ENCODE measurements at regions not wholly inside any gene's neighbourhood (a gene's known extent, or its start where the extent isn't known, plus 50 kb on each side); places are given as distances from the start of the nearest gene placed in this dataset.

- H3K27ac Mint-ChIP-seq: no peak overlapping the region
- intact Hi-C loops (cut with micrococcal nuclease): no loop called here
- no peaks in the 10 kb centered on the region for H3K9me3 Mint-ChIP-seq
- H3K36me3 Mint-ChIP-seq (ENCODE audit: low read depth): no peaks in the 10 kb centered on the region
- CTCF ChIA-PET: interaction anchor here (0.6 to 2.5 kb wide), 2 partner anchors 9 to 45 kb away, joined by 4 to 6 read pairs; no protein-coding TSS in a partner anchor
- H3K4me3 Mint-ChIP-seq: no peak overlapping the region
- DNase-seq: no peak
- H3K27me3 Mint-ChIP-seq (ENCODE audit: low read depth): no peaks in the 10 kb centered on the region
- no peaks in the 10 kb centered on the region for H3K4me1 Mint-ChIP-seq (ENCODE audit: low read depth)
These were observed 94.0 kb upstream of the ITGA4 start for GRCh38 chr2:181363164-181363563.

GRCh38 chr2:181364492-181365170 is 92.6 kb upstream of the ITGA4 start:
- no peaks in the 10 kb centered on the region for H3K36me3 Mint-ChIP-seq (ENCODE audit: low read depth)
- no peak overlapping the region for H3K27ac Mint-ChIP-seq
- CTCF ChIA-PET: interaction anchor here (0.6 to 1.6 kb wide), 3 partner anchors 10 to 267 kb away, joined by 3 to 5 read pairs (median 3); no protein-coding TSS in a partner anchor
- H3K9me3 Mint-ChIP-seq: no peaks in the 10 kb centered on the region
- no peak overlapping the region for H3K4me3 Mint-ChIP-seq
- no peaks in the 10 kb centered on the region for H3K27me3 Mint-ChIP-seq (ENCODE audit: low read depth)
- H3K4me1 Mint-ChIP-seq (ENCODE audit: low read depth): no peaks in the 10 kb centered on the region
- intact Hi-C loops (cut with micrococcal nuclease): no loop called here
- no peak for DNase-seq

- Mint-ChIP-seq H3K27me3 (ENCODE audit: low read depth) (no peaks in the 10 kb centered on the region), H3K36me3 (ENCODE audit: low read depth) (no peaks in the 10 kb centered on the region), H3K4me1 (ENCODE audit: low read depth) (peaks cover 9% of the 10 kb centered on the region), H3K4me3 (no peak overlapping the region), H3K27ac (no peak overlapping the region), H3K9me3 (no peaks in the 10 kb centered on the region)
- intact Hi-C loops (cut with micrococcal nuclease): no loop called here
- no peak for DNase-seq
- CTCF ChIA-PET: no interaction called here
These were observed 90.5 kb upstream of the ITGA4 start for GRCh38 chr2:181366675-181367175.

- H3K27ac Mint-ChIP-seq: no peak overlapping the region
- DNase-seq: no peak
- H3K4me1 Mint-ChIP-seq (ENCODE audit: low read depth): peaks cover 13% of the 10 kb centered on the region
- intact Hi-C loops (cut with micrococcal nuclease): no loop called here
- CTCF ChIA-PET: no interaction called here
- H3K4me3 Mint-ChIP-seq: no peak overlapping the region
- no peaks in the 10 kb centered on the region for H3K36me3 Mint-ChIP-seq (ENCODE audit: low read depth)
- H3K27me3 Mint-ChIP-seq (ENCODE audit: low read depth): no peaks in the 10 kb centered on the region
- no peaks in the 10 kb centered on the region for H3K9me3 Mint-ChIP-seq
These were observed 89.8 kb upstream of the ITGA4 start for GRCh38 chr2:181367411-181367810.

GRCh38 chr2:181367906-181368435 is 89.2 kb upstream of the ITGA4 start:
- H3K9me3 Mint-ChIP-seq: no peaks in the 10 kb centered on the region
- CTCF ChIA-PET: interaction anchor here (1.0 kb wide), 1 partner anchor 14 kb away, joined by 3 read pairs; no protein-coding TSS in a partner anchor
- H3K36me3 Mint-ChIP-seq (ENCODE audit: low read depth): no peaks in the 10 kb centered on the region
- intact Hi-C loops (cut with micrococcal nuclease): no loop called here
- H3K27ac Mint-ChIP-seq: no peak overlapping the region
- no peak for DNase-seq
- peaks cover 17% of the 10 kb centered on the region for H3K4me1 Mint-ChIP-seq (ENCODE audit: low read depth)
- no peak overlapping the region for H3K4me3 Mint-ChIP-seq
- H3K27me3 Mint-ChIP-seq (ENCODE audit: low read depth): no peaks in the 10 kb centered on the region

GRCh38 chr2:181370126-181370525 is 87.1 kb upstream of the ITGA4 start:
- intact Hi-C loops (cut with micrococcal nuclease): no loop called here
- Mint-ChIP-seq H3K36me3 (ENCODE audit: low read depth) (no peaks in the 10 kb centered on the region), H3K4me1 (ENCODE audit: low read depth) (peaks cover 17% of the 10 kb centered on the region), H3K4me3 (no peak overlapping the region), H3K27me3 (ENCODE audit: low read depth) (no peaks in the 10 kb centered on the region), H3K27ac (no peak overlapping the region), H3K9me3 (no peaks in the 10 kb centered on the region)
- CTCF ChIA-PET: no interaction called here
- DNase-seq: no peak

- H3K4me3 Mint-ChIP-seq: no peak overlapping the region
- CTCF ChIA-PET: interaction anchor here (0.7 kb wide), 1 partner anchor 24 kb away, joined by 3 read pairs; no protein-coding TSS in a partner anchor
- H3K4me1 Mint-ChIP-seq (ENCODE audit: low read depth): peaks cover 17% of the 10 kb centered on the region
- intact Hi-C loops (cut with micrococcal nuclease): no loop called here
- no peaks in the 10 kb centered on the region for H3K9me3 Mint-ChIP-seq
- H3K27me3 Mint-ChIP-seq (ENCODE audit: low read depth): no peaks in the 10 kb centered on the region
- H3K27ac Mint-ChIP-seq: no peak overlapping the region
- DNase-seq: no peak
- peaks cover 2% of the 10 kb centered on the region for H3K36me3 Mint-ChIP-seq (ENCODE audit: low read depth)
These were observed 86.0 kb upstream of the ITGA4 start for GRCh38 chr2:181371195-181371594.

GRCh38 chr2:181371782-181372645 is 85.2 kb upstream of the ITGA4 start:
- Mint-ChIP-seq H3K36me3 (ENCODE audit: low read depth) (peaks cover 4% of the 10 kb centered on the region), H3K4me1 (ENCODE audit: low read depth) (peaks cover 17% of the 10 kb centered on the region), H3K27me3 (ENCODE audit: low read depth) (no peaks in the 10 kb centered on the region), H3K27ac (no peak overlapping the region), H3K4me3 (no peak overlapping the region), H3K9me3 (peaks cover 2% of the 10 kb centered on the region)
- intact Hi-C loops (cut with micrococcal nuclease): no loop called here
- DNase-seq: no peak
- CTCF ChIA-PET: interaction anchor here (0.7 to 1.1 kb wide), 4 partner anchors 9 to 23 kb away, joined by 3 to 6 read pairs (median 3); no protein-coding TSS in a partner anchor

- Mint-ChIP-seq H3K27ac (no peak overlapping the region), H3K27me3 (ENCODE audit: low read depth) (no peaks in the 10 kb centered on the region), H3K36me3 (ENCODE audit: low read depth) (peaks cover 4% of the 10 kb centered on the region), H3K4me3 (no peak overlapping the region), H3K9me3 (peaks cover 2% of the 10 kb centered on the region), H3K4me1 (ENCODE audit: low read depth) (peaks cover 17% of the 10 kb centered on the region)
- intact Hi-C loops (cut with micrococcal nuclease): no loop called here
- DNase-seq: no peak
- CTCF ChIA-PET: interaction anchor here (0.7 to 1.1 kb wide), 4 partner anchors 10 to 22 kb away, joined by 3 to 6 read pairs (median 3); no protein-coding TSS in a partner anchor
These were observed 84.5 kb upstream of the ITGA4 start for GRCh38 chr2:181372646-181373040.

- no peak overlapping the region for H3K27ac Mint-ChIP-seq
- intact Hi-C loops (cut with micrococcal nuclease): no loop called here
- CTCF ChIA-PET: interaction anchor here (0.6 kb wide), 1 partner anchor 10 kb away, joined by 3 read pairs; no protein-coding TSS in a partner anchor
- H3K4me1 Mint-ChIP-seq (ENCODE audit: low read depth): peaks cover 17% of the 10 kb centered on the region
- peaks cover 2% of the 10 kb centered on the region for H3K9me3 Mint-ChIP-seq
- H3K4me3 Mint-ChIP-seq: no peak overlapping the region
- no peak for DNase-seq
- H3K36me3 Mint-ChIP-seq (ENCODE audit: low read depth): peaks cover 4% of the 10 kb centered on the region
- H3K27me3 Mint-ChIP-seq (ENCODE audit: low read depth): no peaks in the 10 kb centered on the region
These were observed 82.2 kb upstream of the ITGA4 start for GRCh38 chr2:181374781-181375675.

GRCh38 chr2:181376442-181376841 is 80.7 kb upstream of the ITGA4 start:
- intact Hi-C loops (cut with micrococcal nuclease): no loop called here
- CTCF ChIA-PET: no interaction called here
- no peak for DNase-seq

More at GRCh38 chr2:181376442-181376841, 80.7 kb upstream of the ITGA4 start:
- H3K4me3 Mint-ChIP-seq: no peak overlapping the region
- peaks cover 11% of the 10 kb centered on the region for H3K4me1 Mint-ChIP-seq (ENCODE audit: low read depth)
- H3K36me3 Mint-ChIP-seq (ENCODE audit: low read depth): peaks cover 4% of the 10 kb centered on the region
- H3K27ac Mint-ChIP-seq: no peak overlapping the region
- peaks cover 2% of the 10 kb centered on the region for H3K9me3 Mint-ChIP-seq
- H3K27me3 Mint-ChIP-seq (ENCODE audit: low read depth): no peaks in the 10 kb centered on the region

All from activated naive CD4-positive, alpha-beta T cell treated with anti-CD3 and anti-CD28 coated beads for 36 hours (primary cell).